HCT116 (cell line): ENCODE measurements at regions not wholly inside any gene's neighbourhood (a gene's known extent, or its start where the extent isn't known, plus 50 kb on each side); places are given as distances from the start of the nearest gene placed in this dataset.

ENCODE experiments used
- ATAC-seq: fragments of 200-7000 bp; cut with Tn5 transposase; 2 replicates; pipeline ENCODE4 v1.9.1; 2020; ENCODE audit warnings: mild to moderate bottlenecking, moderate library complexity
- BruUV-seq: library from RNA; stranded (reverse); fragments of 400-500 nt; replicated peaks from 2 replicates; lab custom pipeline; 2021; lab: Mats Ljungman, UMichigan
- CTCF ChIA-PET: fragments of 300-600 bp; sonication (Branson Sonifier 250); formaldehyde crosslinking; loops from one replicate; lab custom pipeline; 2021; ENCODE audit warnings: antibody characterized with exemption; lab: Charles Lee
- POLR2A ChIA-PET: fragments of 300-600, 350-600 bp; sonication (Branson Sonifier 250); formaldehyde crosslinking; loops from one replicate; lab custom pipeline; 2021; ENCODE audit warnings: antibody characterized with exemption; lab: Charles Lee
- RAD21 ChIA-PET, 2 experiments: fragments of 300-600 bp; sonication (Branson Sonifier 250); formaldehyde crosslinking; loops; one replicate each; lab custom pipeline; 2023; ENCODE audit warnings: low total read pairs in 2 of 2; ENCODE audit not compliant: uncharacterized antibody in 2 of 2, unreplicated experiment in 2 of 2, low non-redundant PET in 1 of 2; lab: Charles Lee
- DNase-seq: peaks from one replicate; pipeline ENCODE4 v3.0.0-alpha.2; 2010; ENCODE audit warnings: low read depth, low spot score
- H2AFZ ChIP-seq: fragments of 200-600 bp; shearing (Covaris generic), sonication (generic); 2 replicates; pipeline ENCODE4 v1.6.1; 2017; ENCODE audit warnings: low read depth, mixed run types, mixed read lengths, antibody characterized with exemption, low read length; ENCODE audit not compliant: poor library complexity, severe bottlenecking
- H3K27ac ChIP-seq: 2 replicates; pipeline ENCODE4 v1.5.1; 2012; ENCODE audit warnings: low read depth, low read length
- H3K27me3 ChIP-seq: fragments of 200-600 bp; sonication (generic); 2 replicates; pipeline ENCODE4 v1.6.1; 2016; ENCODE audit warnings: mixed run types, low read length, mixed read lengths; ENCODE audit not compliant: insufficient read depth
- H3K36me3 ChIP-seq, 2 experiments: fragments of 200-500 bp in 1 of 2; fragments of 200-600 bp in 1 of 2; sonication (Bioruptor generic) in 1 of 2; sonication (generic) in 1 of 2; 2 replicates each; pipeline versions ENCODE4 v1.5.1 to v1.6.1; 2014 to 2016; ENCODE audit warnings: low read length in 2 of 2, inconsistent platforms in 1 of 2, mixed read lengths in 1 of 2, mixed run types in 1 of 2; ENCODE audit not compliant: insufficient read depth in 2 of 2, control insufficient read depth in 1 of 2
- H3K4me1 ChIP-seq, 2 experiments: fragments of 200-600 bp in 1 of 2; sonication (generic) in 1 of 2; 2 replicates each; pipeline versions ENCODE4 v1.5.1 to v1.6.1; 2012 to 2017; ENCODE audit warnings: low read length in 2 of 2, inconsistent platforms in 1 of 2, mild to moderate bottlenecking in 1 of 2, mixed read lengths in 1 of 2, mixed run types in 1 of 2, moderate library complexity in 1 of 2; ENCODE audit not compliant: insufficient read depth in 2 of 2, control insufficient read depth in 1 of 2
- H3K4me2 ChIP-seq: fragments of 200-600 bp; sonication (generic); 2 replicates; pipeline ENCODE4 v1.6.1; 2017; ENCODE audit warnings: mixed run types, low read length, mixed read lengths
- H3K4me3 ChIP-seq, 2 experiments: fragments of 200-600 bp in 1 of 2; sonication (generic) in 1 of 2; replicated peaks in 1 of 2; 2 replicates each; pipeline ENCODE4 v1.5.1; 2011 to 2016; ENCODE audit warnings: low read length in 2 of 2, control low read depth in 1 of 2, low read depth in 1 of 2, mild to moderate bottlenecking in 1 of 2, mixed read lengths in 1 of 2, mixed run types in 1 of 2
- H3K79me2 ChIP-seq: fragments of 200-600 bp; sonication (generic); 2 replicates; pipeline ENCODE4 v1.6.1; 2017; ENCODE audit warnings: mild to moderate bottlenecking, mixed run types, low read length, moderate library complexity, mixed read lengths; ENCODE audit not compliant: insufficient read depth
- H3K9ac ChIP-seq: fragments of 200-600 bp; sonication (generic); 2 replicates; pipeline ENCODE4 v1.6.1; 2016; ENCODE audit warnings: low read length, mixed read lengths
- H3K9me2 ChIP-seq: fragments of 200-600 bp; sonication (generic), shearing (Covaris generic); 2 replicates; pipeline ENCODE4 v1.6.1; 2017; ENCODE audit warnings: mixed run types, mild to moderate bottlenecking, moderate library complexity; ENCODE audit not compliant: insufficient read depth
- H3K9me3 ChIP-seq, 2 experiments: fragments of 200-500 bp in 1 of 2; fragments of 200-600 bp in 1 of 2; sonication (Bioruptor generic) in 1 of 2; sonication (generic) in 1 of 2; 2 replicates each; pipeline ENCODE4 v1.6.1; 2014 to 2017; ENCODE audit warnings: low read length in 2 of 2, mixed read lengths in 2 of 2, inconsistent platforms in 1 of 2, low read depth in 1 of 2, mild to moderate bottlenecking in 1 of 2, mixed run types in 1 of 2, moderate library complexity in 1 of 2; ENCODE audit not compliant: control insufficient read depth in 1 of 2, insufficient read depth in 1 of 2
- H4K20me1 ChIP-seq: fragments of 200-600 bp; sonication (generic), shearing (Covaris generic); 2 replicates; pipeline ENCODE4 v1.6.1; 2017; ENCODE audit warnings: mixed run types, mild to moderate bottlenecking, moderate library complexity; ENCODE audit not compliant: insufficient read depth
- ATF3 ChIP-seq: IDR thresholded peaks from 2 replicates; pipeline ENCODE4 v1.6.1; 2012
- CBX3 ChIP-seq: IDR thresholded peaks from 2 replicates; pipeline ENCODE4 v1.6.1; 2012; ENCODE audit warnings: low read depth
- CEBPB ChIP-seq: IDR thresholded peaks from 2 replicates; pipeline ENCODE4 v1.6.1; 2012; ENCODE audit warnings: low read depth
- ELF1 ChIP-seq: IDR thresholded peaks from 2 replicates; pipeline ENCODE4 v1.6.1; 2012; ENCODE audit warnings: low read depth, borderline replicate concordance
- FOSL1 ChIP-seq: IDR thresholded peaks from 2 replicates; pipeline ENCODE4 v1.6.1; 2012; ENCODE audit warnings: low read depth
- MAX ChIP-seq: IDR thresholded peaks from 2 replicates; pipeline ENCODE4 v1.6.1; 2012
- RAD21 ChIP-seq: IDR thresholded peaks from 2 replicates; pipeline ENCODE4 v1.6.1; 2012; ENCODE audit warnings: low read depth, mild to moderate bottlenecking
- REST ChIP-seq: IDR thresholded peaks from 2 replicates; pipeline ENCODE4 v1.6.1; 2012; ENCODE audit warnings: low read depth
- SIN3A ChIP-seq: IDR thresholded peaks from 2 replicates; pipeline ENCODE4 v1.6.1; 2012; ENCODE audit warnings: low read depth
- SP1 ChIP-seq: IDR thresholded peaks from 2 replicates; pipeline ENCODE4 v1.6.1; 2012; ENCODE audit warnings: low read depth
- SRF ChIP-seq: IDR thresholded peaks from 2 replicates; pipeline ENCODE4 v1.6.1; 2012; ENCODE audit warnings: low read depth
- TCF7L2 ChIP-seq: IDR thresholded peaks from 2 replicates; pipeline ENCODE4 v1.7.0; 2011; ENCODE audit warnings: borderline replicate concordance, inconsistent platforms; ENCODE audit not compliant: insufficient read depth, insufficient read length; ENCODE audit errors: extremely low read depth
- ZBTB33 ChIP-seq: IDR thresholded peaks from 2 replicates; pipeline ENCODE4 v1.6.1; 2011; ENCODE audit warnings: mild to moderate bottlenecking, low read length, moderate library complexity; ENCODE audit not compliant: insufficient replicate concordance; ENCODE audit errors: extremely low read depth
- ZNF274 ChIP-seq: fragments of 200-500 bp; sonication (Bioruptor generic); IDR thresholded peaks from 2 replicates; pipeline ENCODE4 v1.6.1; 2014; ENCODE audit warnings: mild to moderate bottlenecking, low read depth, low read length, inconsistent platforms
- intact Hi-C: fragments of 100-400 bp; cut with micrococcal nuclease; formaldehyde crosslinking; loops from 2 replicates; pipeline ENCODE4 v1.10.0; 2022

- Histone ChIP-seq H3K79me2 (no peaks in the 10 kb centered on the region), H3K9ac (no peak overlapping the region), H3K27me3 (no peaks in the 10 kb centered on the region), H3K27ac (no peak overlapping the region), H3K9me2 (no peaks in the 10 kb centered on the region)
- no peak for DNase-seq
- CTCF ChIA-PET = no interaction called here
- RAD21 ChIA-PET = no interaction called here
- TF ChIP-seq MAX = no peak
- no peak for TF ChIP-seq FOSL1
- no peak for TF ChIP-seq CEBPB
- no peak for TF ChIP-seq REST
- TF ChIP-seq ELF1 = no peak
- TF ChIP-seq ATF3 = no peak
- TF ChIP-seq ZNF274 = no peak
- no peak for TF ChIP-seq RAD21
- TF ChIP-seq TCF7L2 = no peak
- no peak for TF ChIP-seq SP1
- no peak for TF ChIP-seq CBX3
- TF ChIP-seq SIN3A = no peak
- no peak for TF ChIP-seq ZBTB33
- TF ChIP-seq SRF = no peak
- TF ChIP-seq, all 23 proteins: peak for 0
- POLR2A ChIA-PET = no interaction called here
- no peak overlapping the region for H3K4me3 ChIP-seq
- H3K9me3 ChIP-seq = peaks cover 0 to 7% of the 10 kb centered on the region in 2 experiments; a peak in 2 of 4 replicates
- ATAC-seq = no peak
- no peak overlapping the region for H2AFZ ChIP-seq
- no peak overlapping the region for H3K4me2 ChIP-seq
- intact Hi-C loops = no loop called here
- H3K36me3 ChIP-seq = no peaks in the 10 kb centered on the region
- H3K4me1 ChIP-seq = no peaks in the 10 kb centered on the region
- no peaks in the 10 kb centered on the region for H4K20me1 ChIP-seq
- BruUV-seq = no TSS peak
These were observed 247.9 kb upstream of the KIRREL3 start for GRCh38 chr11:127248476-127248875.
